Caco-2 (cell line): ENCODE measurements at regions not wholly inside any gene's neighbourhood (a gene's known extent, or its start where the extent isn't known, plus 50 kb on each side); places are given as distances from the start of the nearest gene placed in this dataset.

Experiments
- BruUV-seq: library from RNA; stranded (reverse); fragments of 400-500 nt; replicated peaks from 2 replicates; lab custom pipeline; 2021; lab: Mats Ljungman, UMichigan
- CTCF ChIA-PET: fragments of 300-600 bp; sonication (Branson Sonifier 250); formaldehyde crosslinking; loops from one replicate; lab custom pipeline; 2022; ENCODE audit warnings: antibody characterized with exemption; lab: Charles Lee
- POLR2A ChIA-PET: fragments of 300-600 bp; sonication (Branson Sonifier 250); formaldehyde crosslinking; loops from one replicate; lab custom pipeline; 2022; ENCODE audit warnings: antibody characterized with exemption; lab: Charles Lee
- DNase-seq, 2 experiments: peaks; one replicate each; pipeline versions ENCODE4 v3.0.0 to v3.0.0-alpha.2; 2020 to 2022
- H3K27me3 ChIP-seq: replicated peaks from 2 replicates; pipeline ENCODE4 v1.6.0; 2011; ENCODE audit warnings: low read length; ENCODE audit not compliant: control insufficient read depth, insufficient read depth
- H3K36me3 ChIP-seq: 2 replicates; pipeline ENCODE4 v1.5.1; 2011; ENCODE audit warnings: low read length; ENCODE audit not compliant: control insufficient read depth, insufficient read depth
- H3K4me1 ChIP-seq: fragments of 250-450 bp; sonication (Bioruptor Pico); 2 replicates; pipeline ENCODE4 v1.5.1; 2020; ENCODE audit warnings: mild to moderate bottlenecking
- H3K4me3 ChIP-seq: 2 replicates; pipeline ENCODE4 v1.5.1; 2011; ENCODE audit warnings: low read depth, mild to moderate bottlenecking, control low read depth, low read length
- H3K9me3 ChIP-seq: fragments of 250-450 bp; sonication (Bioruptor Pico); 2 replicates; pipeline ENCODE4 v1.5.1; 2020; ENCODE audit warnings: mild to moderate bottlenecking, moderate library complexity
- H3K27ac Mint-ChIP-seq: one replicate; pipeline ENCODE4 v1.8.0; 2022; ENCODE audit warnings: mixed read lengths; ENCODE audit not compliant: unreplicated experiment
- H3K27me3 Mint-ChIP-seq: one replicate; pipeline ENCODE4 v1.8.0; 2022; ENCODE audit warnings: mixed read lengths; ENCODE audit not compliant: insufficient read depth, unreplicated experiment
- H3K36me3 Mint-ChIP-seq: one replicate; pipeline ENCODE4 v1.8.0; 2022; ENCODE audit warnings: mild to moderate bottlenecking, mixed read lengths; ENCODE audit not compliant: insufficient read depth, unreplicated experiment
- H3K4me1 Mint-ChIP-seq: one replicate; pipeline ENCODE4 v1.8.0; 2022; ENCODE audit warnings: low read depth, mixed read lengths; ENCODE audit not compliant: unreplicated experiment
- H3K4me3 Mint-ChIP-seq: one replicate; pipeline ENCODE4 v1.8.0; 2022; ENCODE audit warnings: mild to moderate bottlenecking, moderate library complexity, mixed read lengths; ENCODE audit not compliant: unreplicated experiment
- H3K9me3 Mint-ChIP-seq: one replicate; pipeline ENCODE4 v1.8.0; 2022; ENCODE audit warnings: mixed read lengths; ENCODE audit not compliant: unreplicated experiment
- intact Hi-C: fragments of 100-400 bp; cut with micrococcal nuclease; formaldehyde crosslinking; loops from one replicate; pipeline ENCODE4 v1.10.0; 2022; ENCODE audit not compliant: unreplicated experiment
- TF ChIP-seq, protein P1 (sequence below), 2 experiments: fragments of 200-600 bp in 1 of 2; IDR thresholded peaks; 1 replicate in 1 of 2; 2 replicates in 1 of 2; pipeline versions ENCODE4 v1.5.1 to v1.8.0; 2011 to 2022; ENCODE audit warnings: antibody characterized with exemption in 1 of 2, control low read depth in 1 of 2, inconsistent platforms in 1 of 2, low read depth in 1 of 2, low read length in 1 of 2, mild to moderate bottlenecking in 1 of 2, moderate library complexity in 1 of 2; ENCODE audit not compliant: insufficient read depth in 1 of 2, severe bottlenecking in 1 of 2, unreplicated experiment in 1 of 2

GRCh38 chr7:33661430-33662160 lies 243.7 kb upstream of the BMPER start:
- H3K27me3 ChIP-seq, result no peaks in the 10 kb centered on the region

DNA sequence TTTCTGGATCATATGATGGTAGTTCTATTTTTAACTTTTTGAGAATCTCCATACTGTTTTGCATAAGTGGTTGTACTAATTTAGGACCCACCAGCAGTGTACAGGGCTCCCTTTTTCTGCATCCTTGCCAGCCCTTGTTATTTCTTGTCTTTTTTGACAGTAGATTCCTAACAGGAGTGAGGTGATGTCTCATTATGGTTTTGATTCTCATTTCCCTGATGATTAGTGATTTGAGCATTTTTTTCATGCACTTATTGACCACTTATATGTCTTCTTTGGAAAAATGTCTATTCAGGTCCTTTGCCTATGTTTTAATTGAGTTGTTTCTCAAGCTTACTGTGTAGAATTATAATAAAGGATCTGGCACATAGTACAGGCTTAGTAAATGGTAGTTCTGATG lies 238.8 kb upstream of the BMPER start:
- no peaks in the 10 kb centered on the region for H3K36me3 ChIP-seq
- no peak for DNase-seq
- Mint-ChIP-seq H3K36me3 (no peaks in the 10 kb centered on the region), H3K9me3 (no peaks in the 10 kb centered on the region), H3K27ac (no peak overlapping the region), H3K4me3 (no peak overlapping the region), H3K27me3 (no peaks in the 10 kb centered on the region), H3K4me1 (no peaks in the 10 kb centered on the region)
- intact Hi-C loops, result no loop called here
- no TSS peak for BruUV-seq
- H3K27me3 ChIP-seq, result no peaks in the 10 kb centered on the region
- peaks cover 13% of the 10 kb centered on the region for H3K4me1 ChIP-seq
- ChIA-PET CTCF (no interaction called here), POLR2A (no interaction called here)
- no peak overlapping the region for H3K4me3 ChIP-seq
- H3K9me3 ChIP-seq, result no peaks in the 10 kb centered on the region
- TF ChIP-seq, protein P1, sequence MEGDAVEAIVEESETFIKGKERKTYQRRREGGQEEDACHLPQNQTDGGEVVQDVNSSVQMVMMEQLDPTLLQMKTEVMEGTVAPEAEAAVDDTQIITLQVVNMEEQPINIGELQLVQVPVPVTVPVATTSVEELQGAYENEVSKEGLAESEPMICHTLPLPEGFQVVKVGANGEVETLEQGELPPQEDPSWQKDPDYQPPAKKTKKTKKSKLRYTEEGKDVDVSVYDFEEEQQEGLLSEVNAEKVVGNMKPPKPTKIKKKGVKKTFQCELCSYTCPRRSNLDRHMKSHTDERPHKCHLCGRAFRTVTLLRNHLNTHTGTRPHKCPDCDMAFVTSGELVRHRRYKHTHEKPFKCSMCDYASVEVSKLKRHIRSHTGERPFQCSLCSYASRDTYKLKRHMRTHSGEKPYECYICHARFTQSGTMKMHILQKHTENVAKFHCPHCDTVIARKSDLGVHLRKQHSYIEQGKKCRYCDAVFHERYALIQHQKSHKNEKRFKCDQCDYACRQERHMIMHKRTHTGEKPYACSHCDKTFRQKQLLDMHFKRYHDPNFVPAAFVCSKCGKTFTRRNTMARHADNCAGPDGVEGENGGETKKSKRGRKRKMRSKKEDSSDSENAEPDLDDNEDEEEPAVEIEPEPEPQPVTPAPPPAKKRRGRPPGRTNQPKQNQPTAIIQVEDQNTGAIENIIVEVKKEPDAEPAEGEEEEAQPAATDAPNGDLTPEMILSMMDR (IDR thresholded peaks at IDR 0.05; ENCODE audit: insufficient read depth in 1 of 2, low read depth in 1 of 2, low read length in 1 of 2, severe bottlenecking in 1 of 2, unreplicated experiment in 1 of 2), result no peak

More at GRCh38 chr7:33661430-33662160, 243.7 kb upstream of the BMPER start:
- TF ChIP-seq, protein P1 (IDR thresholded peaks at IDR 0.05; ENCODE audit: insufficient read depth in 1 of 2, low read depth in 1 of 2, low read length in 1 of 2, severe bottlenecking in 1 of 2, unreplicated experiment in 1 of 2), result no peak
- no peak overlapping the region for H3K4me3 Mint-ChIP-seq
- H3K27me3 Mint-ChIP-seq, result peaks cover 4% of the 10 kb centered on the region
- no peaks in the 10 kb centered on the region for H3K4me1 Mint-ChIP-seq
- Histone ChIP-seq H3K4me3 (no peak overlapping the region), H3K4me1 (no peaks in the 10 kb centered on the region), H3K36me3 (no peaks in the 10 kb centered on the region), H3K9me3 (no peaks in the 10 kb centered on the region)
- ChIA-PET CTCF (no interaction called here), POLR2A (no interaction called here)
- H3K9me3 Mint-ChIP-seq, result no peaks in the 10 kb centered on the region
- H3K27ac Mint-ChIP-seq, result no peak overlapping the region
- BruUV-seq, result no TSS peak
- no peaks in the 10 kb centered on the region for H3K36me3 Mint-ChIP-seq
- DNase-seq, result no peak
- intact Hi-C loops, result no loop called here

- no peak overlapping the region for H3K27ac Mint-ChIP-seq
- POLR2A ChIA-PET, result no interaction called here
Observed at GRCh38 chr7:33667196-33667595, 238.1 kb upstream of the BMPER start.

More at GRCh38 chr7:33667196-33667595, 238.1 kb upstream of the BMPER start:
- H3K27me3 Mint-ChIP-seq, result no peaks in the 10 kb centered on the region
- no peak overlapping the region for H3K4me3 Mint-ChIP-seq
- peaks cover 13% of the 10 kb centered on the region for H3K4me1 ChIP-seq
- no TSS peak for BruUV-seq
- TF ChIP-seq, protein P1 (IDR thresholded peaks at IDR 0.05; ENCODE audit: insufficient read depth in 1 of 2, low read depth in 1 of 2, low read length in 1 of 2, severe bottlenecking in 1 of 2, unreplicated experiment in 1 of 2), result no peak
- no peaks in the 10 kb centered on the region for H3K9me3 ChIP-seq
- H3K4me1 Mint-ChIP-seq, result no peaks in the 10 kb centered on the region
- no peaks in the 10 kb centered on the region for H3K36me3 ChIP-seq
- H3K27me3 ChIP-seq, result no peaks in the 10 kb centered on the region
- CTCF ChIA-PET, result no interaction called here
- H3K9me3 Mint-ChIP-seq, result no peaks in the 10 kb centered on the region
- no peak for DNase-seq
- no peak overlapping the region for H3K4me3 ChIP-seq
- no peaks in the 10 kb centered on the region for H3K36me3 Mint-ChIP-seq
- intact Hi-C loops, result no loop called here
